Sigmoid colon (tissue), 4 donors: ENCODE measurements at regions not wholly inside any gene's neighbourhood (a gene's known extent, or its start where the extent isn't known, plus 50 kb on each side); places are given as distances from the start of the nearest gene placed in this dataset.

Experiments
- POLR2A ChIP-seq, 2 donors: fragments of 450-650 bp; IDR thresholded peaks; one replicate each; pipeline ENCODE4 v1.6.1; 2016; ENCODE audit warnings: antibody characterized with exemption in 2 of 2, mild to moderate bottlenecking in 2 of 2, moderate library complexity in 2 of 2
- POLR2AphosphoS5 ChIP-seq, 4 donors: sonication (generic); formaldehyde crosslinking; IDR thresholded peaks; one replicate each; pipeline ENCODE4 v1.6.1; 2017; ENCODE audit warnings: antibody characterized with exemption in 4 of 4
- TF ChIP-seq, protein P1 (sequence below), 4 experiments: fragments of 450-650 bp in 3 of 4; fragments of 200-600 bp in 1 of 4; IDR thresholded peaks; one replicate each; pipeline ENCODE4 v1.5.1; 2016 to 2019; ENCODE audit warnings: antibody characterized with exemption in 4 of 4, mild to moderate bottlenecking in 3 of 4, moderate library complexity in 2 of 4

DNA sequence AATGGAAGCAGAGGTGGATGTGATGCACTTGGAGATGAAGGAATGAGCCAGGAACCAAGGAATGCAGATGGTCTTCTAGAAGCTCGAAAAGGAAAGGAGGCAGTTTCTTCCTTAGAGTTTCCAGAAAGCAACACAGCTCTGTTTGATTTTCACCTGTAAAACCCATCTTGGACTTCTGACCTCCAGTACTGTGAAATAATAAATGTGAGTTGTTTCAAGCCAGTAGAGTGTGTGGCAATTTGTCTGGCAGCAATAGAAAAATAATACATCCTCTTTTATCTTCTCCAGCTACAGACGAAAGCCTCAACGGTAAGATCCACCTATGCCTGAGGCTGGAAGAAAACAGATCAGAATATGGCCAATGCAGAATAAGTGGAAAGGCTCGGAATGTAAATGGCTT is 199.7 kb downstream of the HINT1 start:
- TF ChIP-seq, protein P1, sequence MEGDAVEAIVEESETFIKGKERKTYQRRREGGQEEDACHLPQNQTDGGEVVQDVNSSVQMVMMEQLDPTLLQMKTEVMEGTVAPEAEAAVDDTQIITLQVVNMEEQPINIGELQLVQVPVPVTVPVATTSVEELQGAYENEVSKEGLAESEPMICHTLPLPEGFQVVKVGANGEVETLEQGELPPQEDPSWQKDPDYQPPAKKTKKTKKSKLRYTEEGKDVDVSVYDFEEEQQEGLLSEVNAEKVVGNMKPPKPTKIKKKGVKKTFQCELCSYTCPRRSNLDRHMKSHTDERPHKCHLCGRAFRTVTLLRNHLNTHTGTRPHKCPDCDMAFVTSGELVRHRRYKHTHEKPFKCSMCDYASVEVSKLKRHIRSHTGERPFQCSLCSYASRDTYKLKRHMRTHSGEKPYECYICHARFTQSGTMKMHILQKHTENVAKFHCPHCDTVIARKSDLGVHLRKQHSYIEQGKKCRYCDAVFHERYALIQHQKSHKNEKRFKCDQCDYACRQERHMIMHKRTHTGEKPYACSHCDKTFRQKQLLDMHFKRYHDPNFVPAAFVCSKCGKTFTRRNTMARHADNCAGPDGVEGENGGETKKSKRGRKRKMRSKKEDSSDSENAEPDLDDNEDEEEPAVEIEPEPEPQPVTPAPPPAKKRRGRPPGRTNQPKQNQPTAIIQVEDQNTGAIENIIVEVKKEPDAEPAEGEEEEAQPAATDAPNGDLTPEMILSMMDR (IDR thresholded peaks at IDR 0.05): no peak
- TF ChIP-seq POLR2AphosphoS5 (IDR thresholded peaks at IDR 0.05) (no peak), POLR2A (IDR thresholded peaks at IDR 0.05) (no peak)
